ENCODE measurements at regions not wholly inside any gene's neighbourhood (a gene's known extent, or its start where the extent isn't known, plus 50 kb on each side); places are given as distances from the start of the nearest gene placed in this dataset.

DNA sequence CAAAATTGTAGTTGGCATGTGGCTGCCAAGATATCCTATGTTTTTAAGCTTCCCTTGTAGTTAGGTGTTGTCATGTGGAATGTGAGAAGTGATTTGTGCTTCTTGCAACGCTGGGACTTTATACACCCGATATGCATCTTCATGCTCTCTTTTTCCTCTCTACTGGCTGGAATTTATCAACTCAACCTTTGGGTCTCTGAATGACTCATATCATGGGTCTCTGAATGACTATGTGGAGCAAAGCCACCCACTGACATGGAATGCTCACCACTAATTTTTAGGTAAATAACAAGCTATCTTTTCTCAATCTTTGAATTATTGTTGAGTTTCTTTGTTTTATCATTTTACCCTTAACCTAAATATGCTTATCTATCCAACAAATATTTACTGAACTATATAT is 144.6 kb downstream of the ATP23 start:
- no peak overlapping the region for H3K27ac ChIP-seq (ENCODE audit: insufficient read depth in 1 of 2, low read depth in 1 of 2, low read length in 2 of 2, poor library complexity in 1 of 2, severe bottlenecking in 2 of 2)
- H3K4me3 ChIP-seq (ENCODE audit: control insufficient read depth in 1 of 7, extremely low read depth in 1 of 7, insufficient read depth in 4 of 7, low read depth in 2 of 7, low read length in 6 of 7): no peak overlapping the region
- 100% methylated on average over 1 of the region's 2 CpGs for WGBS (ENCODE audit: insufficient coverage)
- no peak for DNase-seq
- H3K36me3 ChIP-seq (ENCODE audit: control insufficient read depth in 4 of 4, insufficient read depth in 4 of 4, low read length in 3 of 4): no peaks in the 10 kb centered on the region
- H3K4me1 ChIP-seq (ENCODE audit: control extremely low read depth in 1 of 4, control insufficient read depth in 4 of 4, insufficient read depth in 4 of 4, low read length in 3 of 4): no peaks in the 10 kb centered on the region
- ChIA-PET CTCF (no interaction called here), POLR2A (no interaction called here)
- H3K27me3 ChIP-seq (replicated peaks in 2 of 5; ENCODE audit: control insufficient read depth in 4 of 5, insufficient read depth in 5 of 5, low read length in 4 of 5): no peaks in the 10 kb centered on the region
- no peaks in the 10 kb centered on the region for H3K9me3 ChIP-seq (ENCODE audit: control extremely low read depth in 1 of 5, control insufficient read depth in 4 of 5, insufficient read depth in 2 of 5, low read depth in 1 of 5, low read length in 4 of 5)

DNA sequence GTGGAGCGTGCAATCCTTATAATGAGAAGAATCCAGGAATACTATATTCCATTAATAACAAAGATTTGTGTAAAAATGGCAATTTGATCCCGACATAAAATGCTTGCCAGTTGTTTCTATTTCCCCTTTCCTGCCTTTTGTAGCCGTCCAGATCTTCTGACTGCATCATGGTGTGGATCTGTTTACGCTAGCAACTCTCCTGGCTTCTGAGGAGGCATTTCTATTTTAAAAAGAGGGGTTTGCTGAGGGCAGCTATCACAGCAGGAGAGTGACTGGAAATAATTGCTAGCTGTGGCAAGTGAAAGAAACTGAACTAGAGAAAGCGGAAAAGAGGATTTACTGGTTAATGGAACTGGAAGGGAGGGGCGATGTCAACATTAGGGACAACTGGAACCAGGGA is 145.6 kb downstream of the ATP23 start:
- 100% methylated on average over 4 of the region's 6 CpGs for WGBS (ENCODE audit: insufficient coverage)
- Histone ChIP-seq H3K27me3 (replicated peaks in 2 of 5; ENCODE audit: control insufficient read depth in 4 of 5, insufficient read depth in 5 of 5, low read length in 4 of 5) (no peaks in the 10 kb centered on the region), H3K27ac (ENCODE audit: insufficient read depth in 1 of 2, low read depth in 1 of 2, low read length in 2 of 2, poor library complexity in 1 of 2, severe bottlenecking in 2 of 2) (no peak overlapping the region), H3K4me1 (ENCODE audit: control extremely low read depth in 1 of 4, control insufficient read depth in 4 of 4, insufficient read depth in 4 of 4, low read length in 3 of 4) (no peaks in the 10 kb centered on the region), H3K9me3 (ENCODE audit: control extremely low read depth in 1 of 5, control insufficient read depth in 4 of 5, insufficient read depth in 2 of 5, low read depth in 1 of 5, low read length in 4 of 5) (no peaks in the 10 kb centered on the region), H3K4me3 (ENCODE audit: control insufficient read depth in 1 of 7, extremely low read depth in 1 of 7, insufficient read depth in 4 of 7, low read depth in 2 of 7, low read length in 6 of 7) (no peak overlapping the region), H3K36me3 (ENCODE audit: control insufficient read depth in 4 of 4, insufficient read depth in 4 of 4, low read length in 3 of 4) (no peaks in the 10 kb centered on the region)
- CTCF ChIA-PET: no interaction called here
- POLR2A ChIA-PET: no interaction called here
- DNase-seq: no peak

DNA sequence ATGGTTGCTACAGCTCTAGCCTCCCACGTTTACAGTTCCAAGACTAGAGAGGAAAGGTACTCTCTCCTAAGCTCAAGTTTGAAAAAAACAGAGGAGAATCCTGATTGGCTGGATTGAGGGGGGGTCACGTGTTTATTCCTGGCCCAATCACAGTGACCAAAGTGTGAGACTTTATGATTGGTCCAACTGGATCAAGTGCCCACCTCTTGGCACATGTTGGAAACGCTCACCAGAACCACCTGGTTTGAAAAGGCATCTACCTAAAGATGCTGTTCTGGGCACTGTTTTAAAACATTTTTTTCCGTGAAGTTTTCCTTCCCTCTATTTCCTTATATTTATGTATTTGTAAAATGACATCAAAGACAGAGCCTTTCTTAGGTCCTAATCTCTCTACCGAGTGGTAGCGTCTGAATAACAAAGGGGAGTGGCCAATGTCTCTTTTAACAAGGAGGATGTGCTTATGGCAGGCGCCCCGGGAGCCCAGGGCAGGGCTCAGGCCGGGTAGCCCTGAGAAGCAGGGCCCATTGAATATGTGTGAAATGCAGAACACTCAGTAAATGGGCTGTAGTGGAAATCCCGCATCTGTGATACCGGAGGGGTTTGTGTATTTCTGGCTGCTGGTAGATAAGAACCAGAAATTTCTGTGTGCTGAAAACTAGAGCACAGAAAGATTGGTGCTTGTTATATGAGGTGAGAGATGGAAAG is 146.2 kb downstream of the ATP23 start:
- no peak for DNase-seq
- Histone ChIP-seq H3K27me3 (replicated peaks in 2 of 5; ENCODE audit: control insufficient read depth in 4 of 5, insufficient read depth in 5 of 5, low read length in 4 of 5) (no peaks in the 10 kb centered on the region), H3K36me3 (ENCODE audit: control insufficient read depth in 4 of 4, insufficient read depth in 4 of 4, low read length in 3 of 4) (no peaks in the 10 kb centered on the region), H3K9me3 (ENCODE audit: control extremely low read depth in 1 of 5, control insufficient read depth in 4 of 5, insufficient read depth in 2 of 5, low read depth in 1 of 5, low read length in 4 of 5) (no peaks in the 10 kb centered on the region), H3K4me3 (ENCODE audit: control insufficient read depth in 1 of 7, extremely low read depth in 1 of 7, insufficient read depth in 4 of 7, low read depth in 2 of 7, low read length in 6 of 7) (no peak overlapping the region), H3K27ac (ENCODE audit: insufficient read depth in 1 of 2, low read depth in 1 of 2, low read length in 2 of 2, poor library complexity in 1 of 2, severe bottlenecking in 2 of 2) (no peak overlapping the region), H3K4me1 (ENCODE audit: control extremely low read depth in 1 of 4, control insufficient read depth in 4 of 4, insufficient read depth in 4 of 4, low read length in 3 of 4) (no peaks in the 10 kb centered on the region)
- ChIA-PET POLR2A (no interaction called here), CTCF (no interaction called here)
- 77% methylated on average over 9 of the region's 11 CpGs for WGBS (ENCODE audit: insufficient coverage)

DNA sequence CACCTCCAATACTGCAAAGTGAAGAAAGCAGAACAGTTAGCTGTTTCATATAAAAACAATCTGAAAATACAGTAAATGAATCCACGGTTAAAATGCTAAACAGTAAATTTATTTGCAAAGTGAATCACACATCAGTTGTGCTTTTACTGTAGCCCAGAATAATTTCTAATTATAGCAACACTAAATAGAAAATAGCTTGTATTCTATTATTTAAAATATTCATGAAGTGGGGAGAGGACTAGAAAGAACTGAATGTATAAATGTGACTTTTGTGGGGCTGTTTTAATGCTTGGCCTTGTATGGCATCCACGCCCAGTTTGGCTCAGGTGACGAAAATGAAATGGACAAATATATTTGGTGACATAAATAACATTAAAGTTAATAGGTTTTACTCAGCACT is 148.2 kb downstream of the ATP23 start:
- CTCF ChIA-PET: interaction anchor here (0.9 kb wide), 1 partner anchor 9 kb away, joined by 3 read pairs; no protein-coding TSS in a partner anchor
- WGBS (ENCODE audit: insufficient coverage): no CpG with 5 or more reads among the region's 3 CpGs
- Histone ChIP-seq H3K4me3 (ENCODE audit: control insufficient read depth in 1 of 7, extremely low read depth in 1 of 7, insufficient read depth in 4 of 7, low read depth in 2 of 7, low read length in 6 of 7) (no peak overlapping the region), H3K4me1 (ENCODE audit: control extremely low read depth in 1 of 4, control insufficient read depth in 4 of 4, insufficient read depth in 4 of 4, low read length in 3 of 4) (no peaks in the 10 kb centered on the region), H3K36me3 (ENCODE audit: control insufficient read depth in 4 of 4, insufficient read depth in 4 of 4, low read length in 3 of 4) (no peaks in the 10 kb centered on the region), H3K27ac (ENCODE audit: insufficient read depth in 1 of 2, low read depth in 1 of 2, low read length in 2 of 2, poor library complexity in 1 of 2, severe bottlenecking in 2 of 2) (no peak overlapping the region), H3K9me3 (ENCODE audit: control extremely low read depth in 1 of 5, control insufficient read depth in 4 of 5, insufficient read depth in 2 of 5, low read depth in 1 of 5, low read length in 4 of 5) (no peaks in the 10 kb centered on the region), H3K27me3 (replicated peaks in 2 of 5; ENCODE audit: control insufficient read depth in 4 of 5, insufficient read depth in 5 of 5, low read length in 4 of 5) (no peaks in the 10 kb centered on the region)
- POLR2A ChIA-PET: no interaction called here
- no peak for DNase-seq

DNA sequence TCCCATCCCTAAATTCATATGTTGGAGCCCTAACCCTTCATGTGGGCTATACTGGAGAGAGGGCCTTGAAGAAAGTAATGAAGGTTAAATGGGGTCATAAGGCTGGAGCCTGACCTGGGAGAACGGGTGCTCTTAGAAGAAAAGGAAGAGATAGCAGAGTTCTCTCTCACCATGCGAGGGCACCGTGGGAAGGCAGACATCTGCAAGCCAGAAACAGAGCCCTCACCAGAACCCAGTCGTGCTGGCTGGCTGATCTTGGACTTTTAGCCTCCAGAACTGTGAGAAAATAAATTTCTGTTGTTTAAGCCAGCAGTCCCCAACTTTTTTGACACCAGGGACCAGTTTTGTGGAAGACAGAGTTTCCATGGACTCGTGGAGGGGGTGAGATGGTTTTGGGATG is 149.3 kb downstream of the ATP23 start:
- CTCF ChIA-PET: no interaction called here
- H3K36me3 ChIP-seq (ENCODE audit: control insufficient read depth in 4 of 4, insufficient read depth in 4 of 4, low read length in 3 of 4): no peaks in the 10 kb centered on the region

DNA sequence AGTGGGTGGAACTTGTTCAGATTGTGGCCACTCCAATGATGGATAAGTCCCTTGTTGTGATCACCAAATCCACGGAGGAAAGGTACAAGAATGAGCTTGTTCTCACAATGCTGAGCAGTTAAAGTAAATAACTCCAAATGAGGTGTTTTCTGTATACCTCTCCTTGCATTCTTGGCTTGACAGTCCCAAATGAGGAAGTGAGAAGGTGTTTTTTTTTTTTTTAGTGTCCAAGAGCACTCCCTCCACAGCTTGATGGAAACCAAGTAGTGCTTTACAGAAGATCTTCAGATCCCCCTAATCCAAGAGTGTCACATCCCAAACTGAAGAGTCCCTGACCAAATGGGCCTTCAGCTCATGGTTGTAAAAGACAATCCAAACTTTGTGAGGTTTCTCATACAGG is 153.6 kb downstream of the ATP23 start:
- POLR2A ChIA-PET: no interaction called here
- Histone ChIP-seq H3K9me3 (ENCODE audit: control extremely low read depth in 1 of 5, control insufficient read depth in 4 of 5, insufficient read depth in 2 of 5, low read depth in 1 of 5, low read length in 4 of 5) (no peaks in the 10 kb centered on the region), H3K27me3 (replicated peaks in 2 of 5; ENCODE audit: control insufficient read depth in 4 of 5, insufficient read depth in 5 of 5, low read length in 4 of 5) (no peaks in the 10 kb centered on the region), H3K4me3 (ENCODE audit: control insufficient read depth in 1 of 7, extremely low read depth in 1 of 7, insufficient read depth in 4 of 7, low read depth in 2 of 7, low read length in 6 of 7) (no peak overlapping the region), H3K4me1 (ENCODE audit: control extremely low read depth in 1 of 4, control insufficient read depth in 4 of 4, insufficient read depth in 4 of 4, low read length in 3 of 4) (no peaks in the 10 kb centered on the region), H3K36me3 (ENCODE audit: control insufficient read depth in 4 of 4, insufficient read depth in 4 of 4, low read length in 3 of 4) (no peaks in the 10 kb centered on the region), H3K27ac (ENCODE audit: insufficient read depth in 1 of 2, low read depth in 1 of 2, low read length in 2 of 2, poor library complexity in 1 of 2, severe bottlenecking in 2 of 2) (no peak overlapping the region)
- DNase-seq: no peak
- WGBS (ENCODE audit: insufficient coverage): 100% methylated on average over 1 of the region's 1 CpG
- CTCF ChIA-PET: no interaction called here

More for the DNA sequence above, 149.3 kb downstream of the ATP23 start:
- no peak overlapping the region for H3K4me3 ChIP-seq (ENCODE audit: control insufficient read depth in 1 of 7, extremely low read depth in 1 of 7, insufficient read depth in 4 of 7, low read depth in 2 of 7, low read length in 6 of 7)
- no peak overlapping the region for H3K27ac ChIP-seq (ENCODE audit: insufficient read depth in 1 of 2, low read depth in 1 of 2, low read length in 2 of 2, poor library complexity in 1 of 2, severe bottlenecking in 2 of 2)
- WGBS (ENCODE audit: insufficient coverage): 100% methylated on average over 3 of the region's 5 CpGs
- no peaks in the 10 kb centered on the region for H3K9me3 ChIP-seq (ENCODE audit: control extremely low read depth in 1 of 5, control insufficient read depth in 4 of 5, insufficient read depth in 2 of 5, low read depth in 1 of 5, low read length in 4 of 5)
- no peaks in the 10 kb centered on the region for H3K4me1 ChIP-seq (ENCODE audit: control extremely low read depth in 1 of 4, control insufficient read depth in 4 of 4, insufficient read depth in 4 of 4, low read length in 3 of 4)
- H3K27me3 ChIP-seq (replicated peaks in 2 of 5; ENCODE audit: control insufficient read depth in 4 of 5, insufficient read depth in 5 of 5, low read length in 4 of 5): no peaks in the 10 kb centered on the region
- DNase-seq: no peak
- POLR2A ChIA-PET: no interaction called here

DNA sequence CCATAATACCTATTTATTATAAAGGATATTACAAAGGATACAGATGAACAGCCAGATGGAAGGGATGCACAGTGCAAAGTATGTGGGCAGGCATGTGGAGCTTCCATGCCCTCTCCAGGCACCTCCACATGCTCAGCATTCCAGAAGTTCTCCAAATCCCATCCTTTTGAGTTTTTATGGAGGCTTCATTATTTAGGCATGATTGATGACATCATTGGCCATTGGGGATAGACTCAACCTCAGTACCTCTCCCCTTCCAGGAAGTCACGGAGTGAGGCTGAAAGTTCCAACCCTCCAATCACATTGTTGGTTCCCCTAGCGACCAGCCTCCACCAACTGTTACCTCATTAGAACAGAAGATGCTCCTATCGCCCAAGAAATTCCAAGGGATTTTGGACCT is 156.4 kb downstream of the ATP23 start:
- ChIA-PET POLR2A (no interaction called here), CTCF (no interaction called here)
- no peak for DNase-seq
- H3K27ac ChIP-seq (ENCODE audit: insufficient read depth in 1 of 2, low read depth in 1 of 2, low read length in 2 of 2, poor library complexity in 1 of 2, severe bottlenecking in 2 of 2): no peak overlapping the region
- H3K36me3 ChIP-seq (ENCODE audit: control insufficient read depth in 4 of 4, insufficient read depth in 4 of 4, low read length in 3 of 4): no peaks in the 10 kb centered on the region
- H3K27me3 ChIP-seq (replicated peaks in 2 of 5; ENCODE audit: control insufficient read depth in 4 of 5, insufficient read depth in 5 of 5, low read length in 4 of 5): no peaks in the 10 kb centered on the region
- no peaks in the 10 kb centered on the region for H3K9me3 ChIP-seq (ENCODE audit: control extremely low read depth in 1 of 5, control insufficient read depth in 4 of 5, insufficient read depth in 2 of 5, low read depth in 1 of 5, low read length in 4 of 5)
- H3K4me3 ChIP-seq (ENCODE audit: control insufficient read depth in 1 of 7, extremely low read depth in 1 of 7, insufficient read depth in 4 of 7, low read depth in 2 of 7, low read length in 6 of 7): no peak overlapping the region
- 90% methylated on average over 2 of the region's 3 CpGs for WGBS (ENCODE audit: insufficient coverage)
- no peaks in the 10 kb centered on the region for H3K4me1 ChIP-seq (ENCODE audit: control extremely low read depth in 1 of 4, control insufficient read depth in 4 of 4, insufficient read depth in 4 of 4, low read length in 3 of 4)
